GM12878 (cell line): ENCODE measurements at regions not wholly inside any gene's neighbourhood (a gene's known extent, or its start where the extent isn't known, plus 50 kb on each side); places are given as distances from the start of the nearest gene placed in this dataset.
A peak's percentile ranks its signal among the peaks of the same experiment; 100 is the strongest.

ENCODE experiments used
- ATAC-seq: fragments of 200-7000 bp; cut with Tn5 transposase; 3 replicates; pipeline ENCODE4 v1.9.1; 2020; ENCODE audit warnings: mild to moderate bottlenecking, moderate library complexity
- BruUV-seq: library from RNA; stranded (reverse); fragments of 400-500 nt; replicated peaks from 2 replicates; lab custom pipeline; 2021; lab: Mats Ljungman, UMichigan
- CTCF ChIA-PET: fragments of 300-600 bp; sonication (Branson Sonifier 250); formaldehyde crosslinking; extraction: SDS; loops from one replicate; lab custom pipeline; 2021; ENCODE audit warnings: inconsistent platforms; lab: Yijun Ruan, JAX
- POLR2A ChIA-PET: fragments of 350-600 bp; formaldehyde crosslinking; extraction: SDS; loops from one replicate; lab custom pipeline; 2021; ENCODE audit warnings: inconsistent platforms; lab: Charles Lee
- RAD21 ChIA-PET: fragments of 300-600 bp; sonication (Branson Sonifier 250); formaldehyde crosslinking; loops from one replicate; lab custom pipeline; 2023; ENCODE audit warnings: antibody characterized with exemption; ENCODE audit not compliant: unreplicated experiment; lab: Charles Lee
- SMC1A ChIA-PET: fragments of 300-600 bp; sonication (Branson Sonifier 250); formaldehyde crosslinking; loops from one replicate; lab custom pipeline; 2023; ENCODE audit not compliant: unreplicated experiment, uncharacterized antibody; lab: Charles Lee
- DNase-seq: peaks from one replicate; pipeline ENCODE4 v3.0.0-alpha.2; 2011; ENCODE audit warnings: low read depth, low spot score
- FAIRE-seq: peaks from 3 replicates; lab custom pipeline; 2011; peaks lifted over from hg19 to GRCh38; lab: Jason Lieb, UNC
- H2AFZ ChIP-seq: 2 replicates; pipeline ENCODE4 v1.6.0; 2011; ENCODE audit warnings: low read depth, low read length, control low read depth; ENCODE audit not compliant: control insufficient read depth
- H3K27ac ChIP-seq: 2 replicates; pipeline ENCODE4 v1.5.1; 2011; ENCODE audit warnings: control low read depth; ENCODE audit not compliant: control insufficient read depth, insufficient read depth
- H3K27me3 ChIP-seq, 2 experiments: replicated peaks in 1 of 2; 2 replicates each; pipeline versions ENCODE4 v1.6.0 to v1.6.1; 2011; ENCODE audit warnings: low read length in 1 of 2; ENCODE audit not compliant: control insufficient read depth in 2 of 2, insufficient read depth in 2 of 2
- H3K36me3 ChIP-seq, 2 experiments: 2 replicates each; pipeline ENCODE4 v1.5.1; 2011; ENCODE audit warnings: low read length in 1 of 2; ENCODE audit not compliant: control insufficient read depth in 2 of 2, insufficient read depth in 2 of 2
- H3K4me1 ChIP-seq: 2 replicates; pipeline ENCODE4 v1.6.1; 2011; ENCODE audit warnings: mild to moderate bottlenecking, low read length, moderate library complexity, mixed read lengths; ENCODE audit not compliant: control insufficient read depth, insufficient read depth
- H3K4me2 ChIP-seq: 2 replicates; pipeline ENCODE4 v1.6.0; 2011; ENCODE audit warnings: control low read depth; ENCODE audit not compliant: control insufficient read depth, insufficient read depth
- H3K4me3 ChIP-seq: fragments of 200-600 bp; sonication (generic); 2 replicates; pipeline ENCODE4 v1.5.1; 2016
- H3K79me2 ChIP-seq: 2 replicates; pipeline ENCODE4 v1.6.0; 2011; ENCODE audit warnings: low read length; ENCODE audit not compliant: control insufficient read depth, insufficient read depth
- H3K9ac ChIP-seq: 2 replicates; pipeline ENCODE4 v1.8.0; 2011; ENCODE audit warnings: low read length, control low read depth, mixed read lengths; ENCODE audit not compliant: control insufficient read depth, insufficient read depth
- H3K9me3 ChIP-seq: replicated peaks from 3 replicates; pipeline ENCODE4 v1.5.1; 2011; ENCODE audit warnings: mild to moderate bottlenecking, low read length; ENCODE audit not compliant: control insufficient read depth, insufficient read depth
- H4K20me1 ChIP-seq: 2 replicates; pipeline ENCODE4 v1.6.0; 2011; ENCODE audit not compliant: control insufficient read depth, insufficient read depth
- BACH1 ChIP-seq: fragments of 450-650 bp; IDR thresholded peaks from 2 replicates; pipeline ENCODE4 v1.6.1; 2017; ENCODE audit warnings: mild to moderate bottlenecking, borderline replicate concordance
- BHLHE40 ChIP-seq, 2 experiments: fragments of 450-650 bp in 1 of 2; IDR thresholded peaks; 2 replicates each; pipeline ENCODE4 v1.6.1; 2011 to 2017; ENCODE audit warnings: low read depth in 2 of 2, borderline replicate concordance in 1 of 2, improper control_type of control experiment in 1 of 2, low read length in 1 of 2, mild to moderate bottlenecking in 1 of 2
- CREB1 ChIP-seq: IDR thresholded peaks from 2 replicates; pipeline ENCODE4 v1.6.1; 2012; ENCODE audit warnings: low read depth, mild to moderate bottlenecking, inconsistent platforms
- GATAD2B ChIP-seq: fragments of 450-650 bp; conservative IDR thresholded peaks from 2 replicates; pipeline ENCODE4 v1.6.1; 2017; ENCODE audit warnings: low read depth, mild to moderate bottlenecking, moderate library complexity
- MEF2A ChIP-seq: IDR thresholded peaks from 2 replicates; pipeline ENCODE4 v1.6.1; 2011; ENCODE audit warnings: low read depth, mild to moderate bottlenecking, low read length, moderate library complexity; ENCODE audit not compliant: insufficient read depth
- NKRF ChIP-seq: fragments of 450-650 bp; conservative IDR thresholded peaks from 2 replicates; pipeline ENCODE4 v1.6.1; 2017; ENCODE audit warnings: mild to moderate bottlenecking, moderate library complexity
- ZNF217 ChIP-seq: fragments of 450-650 bp; IDR thresholded peaks from 2 replicates; pipeline ENCODE4 v1.6.1; 2017; ENCODE audit warnings: antibody characterized with exemption, mild to moderate bottlenecking
- ZNF592 ChIP-seq: fragments of 450-650 bp; IDR thresholded peaks from 2 replicates; pipeline ENCODE4 v1.6.1; 2017; ENCODE audit warnings: mild to moderate bottlenecking, moderate library complexity
- WGBS: methylation state at CpG from one replicate; pipeline ENCODE4 v1.1.6; 2016; ENCODE audit warnings: low lambda C conversion rate; ENCODE audit not compliant: insufficient replicate concordance, insufficient coverage; ENCODE audit errors: missing lambda C conversion rate; 5-methylcytosine and 5-hydroxymethylcytosine counted together
- in situ Hi-C: fragments of 300-500 bp; cut with MboI; formaldehyde crosslinking; loops from 9 replicates; pipeline ENCODE4 v1.14.3; 2018; ENCODE audit warnings: mixed read lengths
- intact Hi-C: fragments of 100-400 bp; cut with micrococcal nuclease; formaldehyde crosslinking; loops from one replicate; pipeline ENCODE4 v1.14.2; 2022; ENCODE audit not compliant: unreplicated experiment

- BruUV-seq, result no TSS peak
- ChIA-PET POLR2A (interaction anchor here (0.7 to 1.3 kb wide), 2 partner anchors 26 to 38 kb away, joined by 3 to 4 read pairs; no protein-coding TSS in a partner anchor), SMC1A (interaction anchor here (0.7 to 5.2 kb wide), 14 partner anchors 10 to 238 kb away, joined by 3 to 58 read pairs (median 4); no protein-coding TSS in a partner anchor), CTCF (interaction anchor here (0.7 to 4.7 kb wide), 7 partner anchors 10 to 241 kb away, joined by 3 to 33 read pairs (median 3); no protein-coding TSS in a partner anchor), RAD21 (interaction anchor here (0.7 to 4.2 kb wide), 9 partner anchors 16 to 233 kb away, joined by 3 to 35 read pairs (median 4); no protein-coding TSS in a partner anchor)
- no peak for DNase-seq
- 0 out of 4 replicates have a peak, but pooled peaks of 1 of the 2 experiments have one; percentile 0 for TF ChIP-seq BHLHE40 (IDR thresholded peaks at IDR 0.05; ENCODE audit: borderline replicate concordance in 1 of 2, low read depth in 2 of 2, low read length in 1 of 2)
- no peak for TF ChIP-seq BACH1
- Histone ChIP-seq H3K27ac (no peak overlapping the region), H3K9me3 (no peaks in the 10 kb centered on the region; the same call in 2 of the 3 replicates), H3K36me3 (no peaks in the 10 kb centered on the region), H3K4me1 (peaks cover 10% of the 10 kb centered on the region), H4K20me1 (no peaks in the 10 kb centered on the region), H2AFZ (no peak overlapping the region), H3K9ac (no peak overlapping the region), H3K79me2 (no peaks in the 10 kb centered on the region), H3K4me2 (no peak overlapping the region), H3K27me3 (no peaks in the 10 kb centered on the region), H3K4me3 (no peak overlapping the region)
- no peak; the same call in 2 of the 3 replicates for ATAC-seq
- FAIRE-seq, result no peak
- intact Hi-C loops (no loop called here), in situ Hi-C loops (no loop called here)
- 20% methylated on average over 6 of the region's 6 CpGs for WGBS
These were observed 130.8 kb upstream of the EGLN3 start for GRCh38 chr14:34081576-34082136.

- intact Hi-C loops (no loop called here), in situ Hi-C loops (no loop called here)
- Histone ChIP-seq H3K9ac (no peak overlapping the region), H3K4me1 (peaks cover 10% of the 10 kb centered on the region), H3K79me2 (no peaks in the 10 kb centered on the region), H3K36me3 (no peaks in the 10 kb centered on the region), H2AFZ (no peak overlapping the region), H3K27ac (no peak overlapping the region), H4K20me1 (no peaks in the 10 kb centered on the region), H3K9me3 (no peaks in the 10 kb centered on the region; the same call in 2 of the 3 replicates), H3K4me2 (no peak overlapping the region), H3K27me3 (no peaks in the 10 kb centered on the region), H3K4me3 (no peak overlapping the region)
- BruUV-seq, result no TSS peak
- ChIA-PET CTCF (interaction anchor here (0.9 to 4.7 kb wide), 2 partner anchors 10 to 16 kb away, joined by 3 to 33 read pairs; no protein-coding TSS in a partner anchor), SMC1A (interaction anchor here (0.6 to 5.2 kb wide), 13 partner anchors 10 to 237 kb away, joined by 3 to 58 read pairs (median 4); no protein-coding TSS in a partner anchor), RAD21 (interaction anchor here (0.7 to 4.2 kb wide), 10 partner anchors 10 to 232 kb away, joined by 3 to 35 read pairs (median 4); no protein-coding TSS in a partner anchor), POLR2A (interaction anchor here (0.7 to 1.1 kb wide), 3 partner anchors 21 to 39 kb away, joined by 3 to 4 read pairs (median 3); no protein-coding TSS in a partner anchor)
- WGBS, result 67% methylated on average over 7 of the region's 7 CpGs
- no peak for DNase-seq
- peak; percentile 72 for ATAC-seq
- peak; percentile 31 for FAIRE-seq
- 0 out of 2 replicates have a peak, but pooled peaks have one; percentile 31 for TF ChIP-seq NKRF
- TF ChIP-seq MEF2A, result no peak
- TF ChIP-seq CREB1, result peak; percentile 73
- no peak for TF ChIP-seq ZNF217
- TF ChIP-seq GATAD2B, result 0 out of 2 replicates have a peak, but pooled peaks have one; percentile 26
- 0 out of 2 replicates have a peak, but pooled peaks have one; percentile 63 for TF ChIP-seq ZNF592
These were observed 130.3 kb upstream of the EGLN3 start for GRCh38 chr14:34081101-34081575.
